Dermis microvascular lymphatic vessel endothelial cell (primary cell): ENCODE measurements at regions not wholly inside any gene's neighbourhood (a gene's known extent, or its start where the extent isn't known, plus 50 kb on each side); places are given as distances from the start of the nearest gene placed in this dataset.
A peak's percentile ranks its signal among the peaks of the same experiment; 100 is the strongest.
"Not testable (repeated sequence)": the region's sequence is repeated elsewhere in the genome, so short reads cannot be mapped to it uniquely, and the experiment has no call there.

ENCODE experiments used
- DNase-seq, 2 donors: peaks; one replicate each; pipeline versions ENCODE4 v3.0.0 to v3.0.0-alpha.2; 2010; ENCODE audit warnings: low read depth in 2 of 2

DNA sequence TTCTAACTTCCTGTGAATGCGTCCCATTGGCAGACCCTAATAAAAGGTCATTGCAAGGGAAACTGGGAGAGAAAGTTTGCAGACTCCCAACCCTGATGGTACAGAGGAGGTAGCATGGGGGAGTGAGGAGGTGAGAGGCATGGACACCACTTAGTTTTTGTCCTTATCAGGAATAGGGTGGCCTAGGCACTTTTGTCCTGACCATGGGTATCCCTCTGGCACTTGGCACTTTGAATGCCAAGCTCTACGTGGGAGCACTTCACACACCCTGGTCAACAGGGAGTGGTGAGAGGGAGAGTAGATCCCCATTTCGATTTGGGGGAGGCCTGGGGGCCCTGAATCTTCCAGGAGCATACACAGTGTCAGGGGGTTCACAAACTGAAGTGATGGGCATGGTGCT is 75.6 kb upstream of the SH3PXD2B start:
- DNase-seq: no peak

DNA sequence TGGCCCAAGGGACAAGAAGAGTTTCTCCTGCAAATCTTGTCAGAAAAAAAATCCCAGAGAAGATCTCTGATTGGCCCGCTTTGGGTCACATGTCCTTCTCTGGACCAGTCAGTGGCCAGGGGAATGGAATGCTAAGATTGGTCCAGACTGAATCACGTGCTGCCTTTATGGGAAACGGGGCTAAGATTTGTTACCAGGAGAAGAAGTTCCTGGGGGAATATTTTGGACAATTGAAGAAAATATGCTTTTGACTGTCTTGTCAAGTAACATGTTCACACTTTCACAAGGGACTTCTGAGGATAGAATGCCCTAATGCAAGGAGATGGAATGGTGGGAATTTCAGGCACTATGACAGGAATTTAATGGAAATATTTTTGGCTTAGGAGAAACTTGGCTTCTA is 74.1 kb upstream of the SH3PXD2B start:
- no peak for DNase-seq

GRCh38 chr5:172527559-172527958 is 73.2 kb upstream of the SH3PXD2B start:
- DNase-seq: peak in 1 of 2 donors; percentile 9

GRCh38 chr5:172525996-172526360 is 71.7 kb upstream of the SH3PXD2B start:
- DNase-seq: no peak

GRCh38 chr5:172525307-172525995 is 71.1 kb upstream of the SH3PXD2B start:
- no peak for DNase-seq

- no peak for DNase-seq
Measured at GRCh38 chr5:172524573-172525021, 70.3 kb upstream of the SH3PXD2B start.

GRCh38 chr5:172523146-172523745 is 68.9 kb upstream of the SH3PXD2B start:
- DNase-seq: no peak

GRCh38 chr5:172521338-172521932 is 67.1 kb upstream of the SH3PXD2B start:
- no peak for DNase-seq

DNA sequence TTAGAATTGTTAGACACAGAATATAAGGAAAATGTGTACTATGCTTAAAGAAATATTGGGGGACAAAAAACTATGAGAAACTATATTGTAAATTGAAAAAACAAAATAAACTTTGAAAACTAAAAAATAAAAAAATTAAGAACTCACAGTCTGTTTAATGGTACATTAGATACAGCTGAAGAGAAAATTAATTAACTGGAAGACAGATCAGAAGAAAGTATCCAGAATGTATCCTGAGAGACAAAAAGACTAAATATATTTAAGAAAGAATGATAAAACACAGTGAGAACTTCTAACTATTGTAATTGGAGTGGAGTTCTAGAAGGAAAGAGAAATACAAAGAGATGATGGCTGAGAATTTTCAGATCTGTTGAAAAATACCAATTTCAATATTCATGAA is 57.6 kb upstream of the SH3PXD2B start:
- no peak for DNase-seq

DNA sequence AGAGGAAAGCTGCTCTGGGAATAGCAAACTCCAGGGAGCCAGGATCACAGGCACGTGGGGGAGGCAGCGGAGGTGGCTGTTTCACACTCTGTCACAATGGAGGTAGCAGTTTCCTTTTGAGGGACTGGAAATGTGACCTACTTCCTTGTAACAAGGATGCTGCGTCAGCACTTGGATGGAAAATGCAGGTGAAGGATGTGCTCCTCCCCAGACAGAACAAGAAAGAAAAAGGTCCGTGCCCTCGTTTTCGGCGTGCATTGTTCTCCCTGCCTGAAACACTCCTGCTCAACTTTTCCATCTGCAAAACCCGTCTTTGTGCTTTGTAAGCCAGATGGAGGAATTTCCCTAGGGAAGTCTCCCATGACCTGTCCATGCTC is 55.1 kb upstream of the SH3PXD2B start:
- no peak for DNase-seq

- no peak for DNase-seq
Measured at GRCh38 chr5:172508471-172509404, 54.4 kb upstream of the SH3PXD2B start.

GRCh38 chr5:172507485-172507884 is 53.2 kb upstream of the SH3PXD2B start:
- not testable (repeated sequence) for DNase-seq

- no peak for DNase-seq
Measured at GRCh38 chr5:172506921-172507320, 52.6 kb upstream of the SH3PXD2B start.

DNA sequence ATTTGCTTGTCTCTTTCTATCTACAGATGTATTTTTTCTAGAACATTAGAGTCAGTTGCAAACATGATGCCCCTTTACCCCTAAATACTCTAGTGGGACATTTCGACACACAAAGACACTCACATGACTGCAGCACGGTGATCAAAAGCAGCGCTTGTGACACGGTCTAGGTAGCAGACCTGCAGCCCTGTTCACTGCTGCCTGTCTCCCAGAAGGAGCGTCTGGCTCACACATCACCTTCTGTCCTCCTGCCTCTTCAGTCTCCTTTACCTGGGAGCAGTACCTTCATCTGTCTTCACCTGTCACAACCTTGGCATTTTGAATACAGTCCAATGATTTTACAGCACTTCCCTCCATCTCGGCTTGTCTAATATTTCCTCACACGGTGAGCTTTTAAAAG is 51.9 kb upstream of the SH3PXD2B start:
- DNase-seq: no peak

DNA sequence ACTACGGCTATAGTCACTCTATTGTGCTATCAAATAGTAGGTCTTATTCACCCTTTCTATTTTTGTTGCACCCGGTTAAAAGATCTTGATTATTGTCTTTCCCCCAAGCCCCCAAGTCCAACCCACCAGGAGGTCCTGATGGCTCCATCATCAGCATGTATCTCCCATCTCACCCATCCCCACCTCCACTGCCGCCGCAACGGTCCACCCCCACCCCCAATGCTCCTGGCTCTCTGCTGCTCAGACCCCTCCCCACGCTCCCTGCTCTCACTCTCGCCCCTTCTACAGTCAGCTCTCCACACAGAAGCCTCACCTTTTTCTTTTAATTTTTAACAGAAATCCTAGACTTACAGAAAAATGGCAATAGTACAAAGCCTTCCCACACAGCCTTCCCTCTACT is 51.5 kb upstream of the SH3PXD2B start:
- no peak for DNase-seq

DNA sequence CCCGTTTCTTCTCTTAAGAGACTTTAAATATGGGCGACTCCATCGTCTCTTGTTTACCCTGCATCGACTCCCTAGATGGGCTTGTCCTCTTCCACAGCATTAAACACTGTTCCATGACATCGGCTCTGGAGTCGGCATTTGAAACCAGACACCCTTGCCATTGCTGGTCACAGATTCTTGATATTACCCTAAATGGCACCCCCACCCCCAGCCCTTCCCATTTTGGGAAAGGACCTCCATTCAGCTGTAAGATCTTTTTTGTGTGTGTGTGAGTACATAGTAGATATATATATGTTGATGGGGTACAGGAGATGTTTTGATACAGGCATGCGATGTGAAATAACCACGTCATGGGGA is 51.1 kb upstream of the SH3PXD2B start:
- DNase-seq: no peak

GRCh38 chr5:172504701-172505402 is 50.5 kb upstream of the SH3PXD2B start:
- no peak for DNase-seq

DNA sequence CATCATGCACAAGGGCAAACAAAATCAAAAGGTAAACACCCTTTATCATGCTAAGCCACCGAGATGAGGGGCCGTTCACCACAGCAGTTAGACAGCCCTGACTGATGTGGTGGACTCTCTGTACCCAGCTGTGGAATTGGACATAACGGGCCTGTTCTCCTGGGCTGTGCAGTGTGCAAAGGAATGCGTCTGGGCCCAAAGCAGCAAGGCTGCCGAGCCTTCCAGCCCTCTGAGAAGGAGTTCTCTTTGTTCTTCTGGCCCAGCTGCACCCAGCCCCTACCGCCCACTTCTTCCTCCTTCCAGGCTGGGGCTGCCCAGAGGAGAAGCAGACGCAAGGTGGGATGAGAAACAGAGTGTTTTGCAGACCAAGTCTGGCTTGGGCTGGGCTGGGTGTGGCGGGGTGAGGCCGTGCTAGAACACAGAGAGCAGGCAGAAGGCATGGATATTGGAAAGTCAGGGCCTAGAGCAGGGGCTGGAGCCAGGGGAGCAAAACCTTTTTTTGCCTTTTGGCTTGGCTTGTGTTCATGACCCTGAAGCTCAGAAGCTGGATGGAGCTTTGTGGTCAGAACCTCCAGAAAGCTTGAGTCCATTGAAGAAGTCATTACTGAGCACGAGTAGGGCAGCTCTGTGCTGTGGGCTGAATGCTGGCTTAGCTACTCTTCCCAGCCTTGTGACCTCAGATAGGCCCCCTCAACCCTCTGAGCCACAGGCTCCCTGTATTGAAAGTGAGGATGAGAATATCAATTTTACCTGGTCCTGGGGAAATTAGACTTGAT is 49.8 kb upstream of the SH3PXD2B start:
- no peak for DNase-seq
